IPS-NIHi7 (cell line): ENCODE measurements at regions not wholly inside any gene's neighbourhood (a gene's known extent, or its start where the extent isn't known, plus 50 kb on each side); places are given as distances from the start of the nearest gene placed in this dataset.
"Not testable (repeated sequence)": the region's sequence is repeated elsewhere in the genome, so short reads cannot be mapped to it uniquely, and the experiment has no call there.

Source experiments
- DNase-seq: peaks from one replicate; pipeline ENCODE4 v3.0.0; 2012; ENCODE audit warnings: mixed read lengths; ENCODE audit errors: extremely low spot score

GRCh38 chr10:126722726-126723125 is 52.2 kb upstream of the C10orf90 start:
- DNase-seq, result no peak

- DNase-seq, result no peak
Observed at GRCh38 chr10:126723226-126723625, 52.7 kb upstream of the C10orf90 start.

- no peak for DNase-seq
Observed at GRCh38 chr10:126729314-126729870, 58.9 kb upstream of the C10orf90 start.

GRCh38 chr10:126730856-126731609 is 60.5 kb upstream of the C10orf90 start:
- DNase-seq, result no peak

- DNase-seq, result no peak
Observed at GRCh38 chr10:126731610-126731990, 61.1 kb upstream of the C10orf90 start.

- DNase-seq, result no peak
Observed at GRCh38 chr10:126732308-126732707, 61.8 kb upstream of the C10orf90 start.

GRCh38 chr10:126732868-126733267 is 62.4 kb upstream of the C10orf90 start:
- DNase-seq, result no peak

GRCh38 chr10:126734015-126734414 is 63.5 kb upstream of the C10orf90 start:
- DNase-seq, result no peak

- no peak for DNase-seq
Observed at GRCh38 chr10:126734967-126735366, 64.5 kb upstream of the C10orf90 start.

GRCh38 chr10:126736142-126736541 is 65.6 kb upstream of the C10orf90 start:
- no peak for DNase-seq

- DNase-seq, result no peak
Observed at GRCh38 chr10:126736727-126737126, 66.2 kb upstream of the C10orf90 start.

- no peak for DNase-seq
Observed at GRCh38 chr10:126738001-126738400, 67.5 kb upstream of the C10orf90 start.

GRCh38 chr10:126744571-126744970 is 74.1 kb upstream of the C10orf90 start:
- DNase-seq, result no peak

GRCh38 chr10:126749015-126749655 is 78.6 kb upstream of the C10orf90 start:
- peak; percentile 84 for DNase-seq

- DNase-seq, result no peak
Observed at GRCh38 chr10:126754966-126755365, 84.5 kb upstream of the C10orf90 start.

GRCh38 chr10:126758867-126759266 is 88.4 kb upstream of the C10orf90 start:
- no peak for DNase-seq

GRCh38 chr10:126759531-126759930 is 89.0 kb upstream of the C10orf90 start:
- no peak for DNase-seq

- not testable (repeated sequence) for DNase-seq
Observed at GRCh38 chr10:126766646-126767045, 96.2 kb upstream of the C10orf90 start.

- no peak for DNase-seq
Observed at GRCh38 chr10:126770809-126771208, 100.3 kb upstream of the C10orf90 start.

- DNase-seq, result no peak
Observed at GRCh38 chr10:126776168-126776567, 105.7 kb upstream of the C10orf90 start.

GRCh38 chr10:126777714-126778113 is 107.2 kb upstream of the C10orf90 start:
- DNase-seq, result no peak

- DNase-seq, result no peak
Observed at GRCh38 chr10:126781450-126782216, 111.1 kb upstream of the C10orf90 start.
